Stomach (tissue), 8 donors: ENCODE measurements at regions not wholly inside any gene's neighbourhood (a gene's known extent, or its start where the extent isn't known, plus 50 kb on each side); places are given as distances from the start of the nearest gene placed in this dataset.

ENCODE experiments used
- DNase-seq, 2 donors: peaks; one replicate each; pipeline versions ENCODE4 v3.0.0 to v3.0.0-alpha.2; 2013 to 2019
- H3K27ac ChIP-seq, 5 donors: fragments of 200-600 bp in 4 of 5; sonication (generic) in 4 of 5; one replicate each; pipeline ENCODE4 v1.5.1; 2013 to 2019; ENCODE audit warnings: mild to moderate bottlenecking in 1 of 5, moderate library complexity in 1 of 5
- H3K27me3 ChIP-seq, 3 donors: fragments of 200-600 bp; sonication (generic); one replicate each; pipeline ENCODE4 v1.5.1; 2017 to 2019; ENCODE audit warnings: mixed run types in 1 of 3
- H3K36me3 ChIP-seq, 4 donors: fragments of 200-600 bp; sonication (generic); 1 replicate in 3 of 4; 2 replicates in 1 of 4; pipeline ENCODE4 v1.5.1; 2016 to 2019
- H3K4me1 ChIP-seq, 4 donors: fragments of 200-600 bp; sonication (generic); one replicate each; pipeline ENCODE4 v1.5.1; 2016 to 2019
- H3K4me3 ChIP-seq, 4 donors: fragments of 200-600 bp; sonication (generic) in 3 of 4; one replicate each; pipeline ENCODE4 v1.5.1; 2016 to 2019; ENCODE audit warnings: mild to moderate bottlenecking in 1 of 4
- H3K9me3 ChIP-seq, 4 donors: fragments of 200-600 bp; sonication (generic); one replicate each; pipeline ENCODE4 v1.5.1; 2016 to 2019
- EP300 ChIP-seq: sonication (generic); formaldehyde crosslinking; IDR thresholded peaks from one replicate; pipeline ENCODE4 v1.6.1; 2017; ENCODE audit warnings: antibody characterized with exemption
- POLR2A ChIP-seq, 4 donors: fragments of 450-650 bp; IDR thresholded peaks; one replicate each; pipeline ENCODE4 v1.6.1; 2016; ENCODE audit warnings: antibody characterized with exemption in 4 of 4, control low read depth in 2 of 4, mild to moderate bottlenecking in 1 of 4, moderate library complexity in 1 of 4
- POLR2AphosphoS5 ChIP-seq, 3 donors: sonication (generic); formaldehyde crosslinking; IDR thresholded peaks; one replicate each; pipeline ENCODE4 v1.6.1; 2016; ENCODE audit warnings: antibody characterized with exemption in 3 of 3
- WGBS, 5 donors: extraction: QIAGEN DNeasy Blood & Tissue Kit in 3 of 5; methylation state at CpG; one replicate each; pipeline versions ENCODE4 v1.1.5 to v1.1.7; 2013 to 2018; 5-methylcytosine and 5-hydroxymethylcytosine counted together
- intact Hi-C: fragments of 100-400 bp; cut with DNase I; formaldehyde crosslinking; loops from one replicate; pipeline ENCODE4 v1.15.1; 2023; ENCODE audit warnings: low total_unique reads
- TF ChIP-seq, protein P1 (sequence below), 7 experiments: fragments of 450-650 bp in 4 of 7; fragments of 200-600 bp in 3 of 7; sonication (generic) in 3 of 7; IDR thresholded peaks; one replicate each; pipeline ENCODE4 v1.5.1; 2016 to 2019; ENCODE audit warnings: antibody characterized with exemption in 7 of 7, control low read depth in 2 of 7, mild to moderate bottlenecking in 1 of 7
- donor health status: healthy with polysubstance abuse.
- donor health status: Bipolar disorder and iron deficiency.
- donor health status: healthy.

DNA sequence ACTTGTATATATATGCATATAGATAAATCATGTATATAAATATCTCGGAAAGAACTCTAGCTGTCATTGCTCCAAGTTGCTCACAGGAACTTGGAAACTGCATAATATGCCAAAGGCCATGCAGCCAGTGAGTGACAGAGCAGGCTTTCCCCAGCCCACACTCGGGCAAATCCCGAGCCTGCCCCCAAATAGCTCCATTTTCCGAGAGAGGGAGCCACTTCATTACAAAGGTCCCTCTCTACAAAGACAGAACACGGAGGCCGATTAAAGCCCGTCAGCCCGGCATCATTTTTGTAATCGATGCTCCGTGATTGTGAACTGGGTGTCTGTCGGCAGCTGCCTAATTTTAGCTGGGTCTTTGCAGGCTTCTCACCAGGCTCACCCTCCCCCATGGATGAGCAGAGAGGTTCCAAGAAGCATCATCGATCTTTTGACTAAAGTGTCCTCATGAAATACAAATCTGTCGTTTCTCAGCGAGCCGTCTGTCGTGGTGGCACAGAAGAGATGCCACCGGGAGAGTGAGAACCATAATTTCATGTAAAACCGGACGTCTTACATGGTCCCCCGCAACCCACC lies 663.9 kb downstream of the PTPRU start:
- H3K27me3 ChIP-seq = peaks cover 0 to 73% (median 7%) of the 10 kb centered on the region in 3 donors
- 59 to 81% (median 72%) methylated on average over 20 of the region's 20 CpGs for whole genome bisulfite sequencing, 5 donors
- no peak overlapping the region for H3K27ac ChIP-seq
- peaks cover 0 to 9% (median 0%) of the 10 kb centered on the region in 4 donors for H3K4me1 ChIP-seq
- no peak for TF ChIP-seq POLR2AphosphoS5 (IDR thresholded peaks at IDR 0.05)
- TF ChIP-seq, protein P1, sequence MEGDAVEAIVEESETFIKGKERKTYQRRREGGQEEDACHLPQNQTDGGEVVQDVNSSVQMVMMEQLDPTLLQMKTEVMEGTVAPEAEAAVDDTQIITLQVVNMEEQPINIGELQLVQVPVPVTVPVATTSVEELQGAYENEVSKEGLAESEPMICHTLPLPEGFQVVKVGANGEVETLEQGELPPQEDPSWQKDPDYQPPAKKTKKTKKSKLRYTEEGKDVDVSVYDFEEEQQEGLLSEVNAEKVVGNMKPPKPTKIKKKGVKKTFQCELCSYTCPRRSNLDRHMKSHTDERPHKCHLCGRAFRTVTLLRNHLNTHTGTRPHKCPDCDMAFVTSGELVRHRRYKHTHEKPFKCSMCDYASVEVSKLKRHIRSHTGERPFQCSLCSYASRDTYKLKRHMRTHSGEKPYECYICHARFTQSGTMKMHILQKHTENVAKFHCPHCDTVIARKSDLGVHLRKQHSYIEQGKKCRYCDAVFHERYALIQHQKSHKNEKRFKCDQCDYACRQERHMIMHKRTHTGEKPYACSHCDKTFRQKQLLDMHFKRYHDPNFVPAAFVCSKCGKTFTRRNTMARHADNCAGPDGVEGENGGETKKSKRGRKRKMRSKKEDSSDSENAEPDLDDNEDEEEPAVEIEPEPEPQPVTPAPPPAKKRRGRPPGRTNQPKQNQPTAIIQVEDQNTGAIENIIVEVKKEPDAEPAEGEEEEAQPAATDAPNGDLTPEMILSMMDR (IDR thresholded peaks at IDR 0.05) = no peak
- TF ChIP-seq EP300 = no peak
- no peak for TF ChIP-seq POLR2A (IDR thresholded peaks at IDR 0.05)
- H3K9me3 ChIP-seq = no peaks in the 10 kb centered on the region
- H3K36me3 ChIP-seq = no peaks in the 10 kb centered on the region
- H3K4me3 ChIP-seq = no peak overlapping the region
- no peak for DNase-seq
- intact Hi-C loops = no loop called here

DNA sequence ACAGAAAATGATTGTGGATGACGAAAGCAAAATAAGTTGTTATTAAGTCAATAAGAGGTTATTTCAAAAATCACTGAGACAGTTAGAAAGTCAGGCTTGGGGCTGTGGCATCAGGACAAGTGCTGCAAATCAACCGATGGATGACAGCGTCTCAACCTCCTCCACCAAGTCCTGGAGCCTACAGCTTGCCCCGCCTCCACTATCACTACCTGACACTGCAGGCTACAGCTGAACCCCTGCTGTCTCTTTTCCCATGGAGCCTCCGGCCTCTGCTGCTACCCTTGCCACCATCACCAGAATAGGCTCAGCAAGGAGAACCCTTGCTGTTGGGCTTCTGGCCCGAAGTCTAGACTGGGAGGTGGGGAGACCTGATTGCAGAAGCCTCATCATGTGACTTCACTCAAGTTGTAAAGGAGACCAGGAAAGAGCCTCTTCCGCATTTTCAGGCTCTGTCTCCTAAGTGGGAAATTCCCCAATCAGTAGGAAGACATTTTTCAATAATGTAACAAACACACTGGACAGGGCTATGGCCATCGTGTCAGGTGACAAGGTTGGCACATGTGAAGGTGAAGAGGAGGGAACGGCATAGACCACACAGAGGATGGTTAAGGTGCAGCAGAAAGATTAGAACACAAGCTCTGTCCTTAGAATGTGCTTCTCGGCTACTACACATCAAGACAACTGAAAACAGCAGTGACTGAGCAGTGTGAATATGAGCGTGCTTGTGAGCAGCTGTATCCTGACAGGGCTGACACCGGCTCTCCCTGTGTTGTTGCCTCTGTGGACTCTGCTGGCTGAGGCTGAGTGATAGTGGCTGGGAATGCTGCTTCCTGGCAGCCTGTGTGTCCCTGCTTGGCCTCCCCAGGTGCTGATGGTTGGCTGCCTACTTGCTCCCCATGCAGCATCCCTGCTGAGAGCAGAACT lies 660.7 kb downstream of the PTPRU start:
- 48 to 59% (median 52%) methylated on average over 10 to 12 of the region's 12 CpGs for WGBS, 5 donors
- intact Hi-C loops = no loop called here
- no peaks in the 10 kb centered on the region for H3K9me3 ChIP-seq
- peaks cover 0 to 9% (median 0%) of the 10 kb centered on the region in 4 donors for H3K4me1 ChIP-seq
- no peak for DNase-seq
- H3K4me3 ChIP-seq = no peak overlapping the region
- H3K27ac ChIP-seq = no peak overlapping the region
- no peaks in the 10 kb centered on the region for H3K36me3 ChIP-seq
- peaks cover 0 to 86% (median 14%) of the 10 kb centered on the region in 3 donors for H3K27me3 ChIP-seq
- TF ChIP-seq, protein P1 (IDR thresholded peaks at IDR 0.05) = no peak
- TF ChIP-seq EP300 = no peak
- no peak for TF ChIP-seq POLR2A (IDR thresholded peaks at IDR 0.05)
- no peak for TF ChIP-seq POLR2AphosphoS5 (IDR thresholded peaks at IDR 0.05)

DNA sequence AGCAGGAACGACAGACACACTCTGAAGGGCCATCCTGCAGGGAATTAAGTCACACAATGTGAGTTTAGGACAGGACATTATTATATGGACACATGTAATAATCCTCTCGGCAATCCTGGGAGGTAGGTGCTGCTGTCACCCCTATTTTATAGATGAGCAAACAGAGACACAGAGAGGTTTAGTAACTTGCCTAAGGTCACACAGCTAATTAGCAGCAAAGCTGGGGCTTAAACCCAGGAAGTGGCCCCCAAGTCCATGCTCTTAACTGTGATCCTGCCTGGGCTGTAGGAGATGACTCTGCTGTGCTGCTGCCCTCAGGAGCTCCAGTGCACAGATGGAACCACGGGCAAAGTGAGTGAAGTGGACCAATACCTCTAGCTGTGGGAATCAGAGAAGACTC lies 660.0 kb downstream of the PTPRU start:
- Histone ChIP-seq H3K36me3 (no peaks in the 10 kb centered on the region), H3K27me3 (peaks cover 0 to 79% (median 14%) of the 10 kb centered on the region in 3 donors), H3K27ac (no peak overlapping the region), H3K4me3 (no peak overlapping the region), H3K9me3 (no peaks in the 10 kb centered on the region), H3K4me1 (peaks cover 0 to 3% (median 0%) of the 10 kb centered on the region in 4 donors)
- no peak for TF ChIP-seq POLR2A (IDR thresholded peaks at IDR 0.05)
- no peak for TF ChIP-seq EP300
- no peak for TF ChIP-seq POLR2AphosphoS5 (IDR thresholded peaks at IDR 0.05)
- TF ChIP-seq, protein P1 (IDR thresholded peaks at IDR 0.05) = no peak
- intact Hi-C loops = no loop called here
- no peak for DNase-seq
- WGBS, 5 donors = 71 to 88% (median 84%) methylated on average over 3 of the region's 3 CpGs

DNA sequence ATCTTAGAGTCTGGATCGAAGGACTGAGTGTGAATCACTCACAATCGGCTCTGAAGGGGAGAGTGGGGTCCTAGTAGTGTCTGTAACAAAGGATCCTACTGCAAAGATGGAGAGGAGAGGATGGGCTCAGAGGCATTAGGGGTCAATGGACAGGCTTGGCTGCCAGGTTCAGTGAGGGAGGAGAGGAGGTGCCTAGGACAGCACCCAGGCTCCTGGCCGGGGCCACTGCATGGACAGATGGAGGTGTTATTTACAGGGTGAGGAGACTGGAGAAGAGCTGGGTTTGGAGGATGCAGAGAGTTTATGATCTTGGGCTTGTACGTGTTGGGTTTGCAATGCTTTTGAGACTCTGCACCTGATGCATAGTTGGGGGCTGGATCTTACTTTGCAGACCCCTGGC lies 658.9 kb downstream of the PTPRU start:
- H3K27me3 ChIP-seq = peaks cover 0 to 79% (median 14%) of the 10 kb centered on the region in 3 donors
- no peak for TF ChIP-seq EP300
- no peak for TF ChIP-seq POLR2A (IDR thresholded peaks at IDR 0.05)
- TF ChIP-seq, protein P1 (IDR thresholded peaks at IDR 0.05) = no peak
- no peak for TF ChIP-seq POLR2AphosphoS5 (IDR thresholded peaks at IDR 0.05)
- whole genome bisulfite sequencing, 5 donors = 68 to 76% (median 72%) methylated on average over 4 of the region's 4 CpGs
- no peaks in the 10 kb centered on the region for H3K4me1 ChIP-seq
- H3K4me3 ChIP-seq = no peak overlapping the region
- H3K36me3 ChIP-seq = no peaks in the 10 kb centered on the region
- H3K27ac ChIP-seq = no peak overlapping the region
- H3K9me3 ChIP-seq = no peaks in the 10 kb centered on the region
- no peak for DNase-seq
- intact Hi-C loops = no loop called here
